Stimulated activated CD8-positive, alpha-beta memory T cell treated with anti-CD3 and anti-CD28 coated beads, Interleukin-15, amount 100 ng/mL, for 1 hour (primary cell): ENCODE measurements at regions not wholly inside any gene's neighbourhood (a gene's known extent, or its start where the extent isn't known, plus 50 kb on each side); places are given as distances from the start of the nearest gene placed in this dataset.
"Not testable (repeated sequence)": the region's sequence is repeated elsewhere in the genome, so short reads cannot be mapped to it uniquely, and the experiment has no call there.

Experiments
- DNase-seq: peaks from one replicate; pipeline ENCODE4 v3.0.0-alpha.2; 2020; ENCODE audit warnings: low read depth

- DNase-seq: no peak
Observed at GRCh38 chr16:80009971-80010659, 409.6 kb upstream of the MAF start.

DNA sequence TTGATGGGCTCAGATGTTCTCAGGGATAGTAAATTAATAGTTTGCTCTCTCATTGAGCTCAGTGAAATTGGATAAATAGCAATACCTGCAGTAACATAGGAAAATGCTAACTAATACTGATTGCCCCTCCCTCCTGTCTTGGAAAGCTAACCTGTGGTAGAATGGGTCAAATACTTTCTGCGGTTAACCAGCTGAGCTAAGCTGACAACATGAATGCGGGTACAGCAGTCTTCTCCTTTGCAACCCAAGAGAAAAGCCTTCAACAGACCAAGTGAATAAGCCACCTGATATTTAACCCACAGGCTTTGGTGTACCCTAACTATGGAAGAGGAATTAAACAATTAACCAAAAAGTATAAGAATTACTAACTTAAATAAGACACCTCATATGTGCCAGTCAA lies 408.3 kb upstream of the MAF start:
- DNase-seq: no peak

DNA sequence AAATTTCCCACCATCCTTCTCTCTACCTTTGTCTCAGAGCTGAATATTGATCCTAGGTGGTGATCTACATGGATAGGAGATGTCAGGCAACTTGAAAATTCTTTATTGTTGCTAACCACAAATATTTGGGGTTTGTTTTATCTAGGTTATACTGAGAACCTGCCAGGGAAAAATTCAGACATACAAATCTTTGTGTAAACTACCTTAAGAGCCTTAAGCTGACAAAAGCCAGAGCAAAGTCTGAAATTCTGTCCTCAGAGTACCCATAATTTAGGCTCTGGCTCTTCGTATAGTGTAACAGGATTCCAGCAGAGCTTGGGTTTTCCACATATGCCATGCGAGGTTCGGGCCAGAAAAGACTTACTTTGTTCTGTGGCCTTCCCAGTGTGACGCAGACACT lies 406.7 kb upstream of the MAF start:
- no peak for DNase-seq

- DNase-seq: no peak
Observed at GRCh38 chr16:80006241-80007215, 406.0 kb upstream of the MAF start.

DNA sequence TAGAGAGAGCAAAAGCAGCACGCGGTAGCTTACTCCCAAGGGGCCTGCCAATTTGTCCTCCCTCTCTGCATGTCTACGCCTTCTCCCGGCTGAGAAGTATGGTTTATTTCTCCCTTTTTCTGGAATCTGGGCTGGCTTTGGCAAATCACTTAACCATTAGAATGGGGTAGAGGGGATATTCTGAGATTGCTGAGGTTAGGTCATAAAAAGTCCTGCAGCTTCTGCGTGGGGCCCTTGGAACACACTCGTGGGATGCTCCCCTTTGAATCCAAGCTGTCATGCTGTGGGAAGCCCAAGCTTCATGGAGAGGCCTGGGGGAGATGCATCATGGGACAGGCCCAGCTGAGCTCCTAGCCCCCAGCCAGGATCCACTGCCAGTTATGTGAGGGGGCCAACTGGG lies 403.6 kb upstream of the MAF start:
- no peak for DNase-seq

DNA sequence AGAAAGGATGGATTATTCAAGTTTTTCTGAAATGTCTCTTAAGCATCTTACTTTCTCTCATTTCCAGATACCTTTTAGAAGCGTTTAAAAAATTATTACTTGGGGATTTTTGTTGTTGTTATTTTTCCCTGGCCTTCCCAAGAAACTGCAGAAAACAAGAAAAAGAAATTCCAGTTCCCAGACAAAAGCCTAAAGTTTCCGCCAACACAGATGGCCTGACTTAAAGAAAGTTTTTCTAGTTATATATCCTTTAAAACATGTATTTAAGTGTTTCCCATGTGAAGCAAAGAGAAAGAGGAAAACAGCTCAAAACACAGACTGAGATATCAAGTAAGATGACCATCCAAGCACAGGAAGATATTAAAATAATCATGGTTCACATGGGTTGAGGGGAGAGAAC lies 401.7 kb upstream of the MAF start:
- DNase-seq: no peak

- no peak for DNase-seq
Observed at GRCh38 chr16:79998143-79998542, 397.6 kb upstream of the MAF start.

GRCh38 chr16:79997257-79997656 lies 396.7 kb upstream of the MAF start:
- no peak for DNase-seq

GRCh38 chr16:79996321-79996720 lies 395.8 kb upstream of the MAF start:
- no peak for DNase-seq

DNA sequence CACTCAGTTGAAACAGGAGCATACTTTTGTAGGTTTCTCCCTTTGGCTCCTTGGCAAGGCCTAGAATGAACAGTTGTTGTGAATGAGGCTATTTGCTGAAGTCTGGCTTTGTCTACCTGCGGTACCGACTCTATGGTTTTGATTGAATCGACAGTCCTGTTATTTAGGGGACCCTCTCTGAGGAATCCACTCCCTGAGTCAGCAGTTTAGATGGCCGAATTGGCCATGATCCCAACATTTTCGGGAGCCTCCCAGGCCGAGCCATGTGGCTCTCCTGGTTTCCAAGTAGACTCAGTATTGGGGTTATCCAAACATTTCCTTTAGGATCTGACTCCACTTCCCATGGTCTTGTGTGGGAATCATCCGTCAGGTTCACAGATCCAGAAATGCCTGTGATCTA lies 394.8 kb upstream of the MAF start:
- no peak for DNase-seq

DNA sequence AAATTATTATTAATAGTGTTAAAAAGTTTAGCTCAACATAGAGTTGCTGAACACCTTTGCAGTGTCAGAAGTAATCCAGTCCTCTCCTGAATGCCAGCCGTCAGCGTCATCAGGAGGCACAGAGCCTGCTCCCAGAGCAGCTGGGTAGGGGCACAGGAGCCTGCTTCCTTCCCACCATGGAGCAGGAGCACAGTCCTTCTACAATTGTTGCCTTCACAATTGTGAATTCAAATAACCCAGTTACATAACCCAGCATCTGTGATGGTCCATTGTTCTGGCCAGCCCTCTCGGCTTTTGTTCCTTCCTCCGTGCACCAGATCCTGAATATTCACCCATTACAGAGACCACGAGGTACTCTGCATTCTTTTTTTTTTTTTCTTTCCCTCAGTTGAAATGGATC lies 393.9 kb upstream of the MAF start:
- DNase-seq: no peak

GRCh38 chr16:79993629-79994209 lies 393.2 kb upstream of the MAF start:
- DNase-seq: no peak

- no peak for DNase-seq
Observed at GRCh38 chr16:79991969-79992368, 391.4 kb upstream of the MAF start.

DNA sequence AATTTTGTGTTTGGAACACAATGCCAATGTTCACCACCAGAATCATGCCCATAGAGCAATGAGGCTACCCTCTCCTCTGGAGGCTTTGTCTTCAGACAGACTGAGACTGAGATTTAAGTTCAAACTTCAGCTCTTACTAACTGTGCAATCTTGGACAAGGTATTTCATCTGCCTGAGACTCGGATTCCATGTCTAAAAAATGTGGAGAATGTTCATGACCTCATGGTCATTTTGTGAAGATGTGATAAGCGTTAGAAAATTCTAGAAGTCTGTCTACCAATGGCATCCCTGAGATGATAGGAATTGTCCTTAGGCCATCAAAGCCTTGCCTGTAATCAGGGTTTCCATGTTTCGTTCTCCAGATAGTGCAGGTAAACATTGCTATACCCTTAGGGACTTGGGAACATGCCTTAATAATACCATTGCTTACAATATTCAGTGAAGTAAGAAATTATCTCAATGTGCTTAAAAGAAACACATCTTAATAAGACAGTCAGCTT lies 388.2 kb upstream of the MAF start:
- DNase-seq: no peak

GRCh38 chr16:79988089-79988488 lies 387.6 kb upstream of the MAF start:
- DNase-seq: no peak

GRCh38 chr16:79986352-79986751 lies 385.8 kb upstream of the MAF start:
- no peak for DNase-seq

DNA sequence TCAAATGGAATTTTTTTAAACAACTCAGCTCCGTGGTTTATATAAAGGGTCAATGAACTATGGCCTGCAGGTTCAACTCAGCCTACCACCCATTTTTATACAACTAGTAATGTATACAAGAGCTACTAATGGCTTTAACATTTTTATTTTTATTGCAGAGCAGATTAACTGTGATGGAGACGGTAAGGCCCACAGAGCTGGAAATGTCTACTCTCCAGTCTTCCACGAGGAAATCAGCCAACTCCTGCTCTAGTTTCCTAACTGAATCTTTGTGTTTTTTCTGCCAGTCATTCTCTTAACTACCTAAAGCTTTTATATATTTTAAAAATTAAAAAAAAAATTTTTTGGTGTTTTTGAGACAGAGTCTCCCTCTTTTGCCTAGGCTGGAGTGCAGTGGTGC lies 385.1 kb upstream of the MAF start:
- no peak for DNase-seq

DNA sequence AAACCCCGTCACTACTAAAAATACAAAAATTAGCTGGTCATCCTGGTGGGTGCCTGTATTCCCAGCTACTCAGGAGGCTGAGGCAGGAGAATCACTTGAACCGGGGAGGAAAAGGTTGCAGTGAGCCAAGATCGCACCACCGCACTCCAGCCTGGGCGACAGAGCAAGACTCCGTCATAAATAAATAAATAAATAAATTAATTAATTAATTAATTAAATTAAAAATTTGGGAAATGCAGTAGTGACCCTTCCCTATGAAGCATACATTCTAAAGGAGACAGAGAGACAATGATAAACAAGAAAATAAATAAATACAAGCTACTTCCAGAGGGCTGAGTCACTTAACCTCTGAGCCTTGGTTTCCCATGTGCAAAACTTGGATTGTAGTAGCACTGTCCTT lies 383.6 kb upstream of the MAF start:
- not testable (repeated sequence) for DNase-seq

- no peak for DNase-seq
Observed at GRCh38 chr16:79982862-79983261, 382.3 kb upstream of the MAF start.

DNA sequence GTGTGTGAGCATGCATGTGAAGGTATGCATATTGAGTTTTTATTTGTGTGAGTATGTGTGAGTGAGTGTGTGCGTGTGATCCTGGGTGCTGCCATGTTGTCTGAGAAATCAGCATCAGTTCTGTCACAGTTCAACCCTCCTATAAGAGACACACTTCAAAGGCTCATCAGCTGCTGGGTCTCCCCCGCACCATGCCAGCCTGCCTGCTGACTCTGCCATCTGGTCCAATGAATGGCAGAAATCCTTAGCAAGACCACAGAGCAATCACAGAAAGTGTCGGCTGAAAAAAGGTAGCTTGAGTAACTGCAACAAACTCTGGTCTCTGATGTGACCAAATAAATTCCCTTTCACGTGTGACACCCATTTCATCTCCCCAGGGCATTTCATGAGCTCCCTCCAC lies 381.8 kb upstream of the MAF start:
- DNase-seq: no peak

DNA sequence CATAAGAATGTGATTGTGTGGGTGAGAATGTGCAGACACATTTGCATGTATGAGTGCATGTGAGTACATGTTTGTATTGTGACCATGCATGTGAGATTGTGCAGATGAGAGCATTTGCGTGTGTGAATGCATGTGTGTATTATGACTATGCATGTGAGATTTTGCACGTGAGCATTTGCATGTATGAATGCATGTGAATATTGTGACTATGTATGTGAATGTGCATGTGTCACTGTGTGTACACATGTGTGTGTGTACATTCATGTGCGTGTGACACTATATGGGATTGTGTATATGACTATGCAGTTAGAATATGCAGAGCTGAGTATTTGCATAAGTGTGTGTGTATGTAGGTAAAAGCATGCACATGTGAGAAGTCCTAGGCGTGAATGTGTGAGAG lies 381.3 kb upstream of the MAF start:
- DNase-seq: no peak

DNA sequence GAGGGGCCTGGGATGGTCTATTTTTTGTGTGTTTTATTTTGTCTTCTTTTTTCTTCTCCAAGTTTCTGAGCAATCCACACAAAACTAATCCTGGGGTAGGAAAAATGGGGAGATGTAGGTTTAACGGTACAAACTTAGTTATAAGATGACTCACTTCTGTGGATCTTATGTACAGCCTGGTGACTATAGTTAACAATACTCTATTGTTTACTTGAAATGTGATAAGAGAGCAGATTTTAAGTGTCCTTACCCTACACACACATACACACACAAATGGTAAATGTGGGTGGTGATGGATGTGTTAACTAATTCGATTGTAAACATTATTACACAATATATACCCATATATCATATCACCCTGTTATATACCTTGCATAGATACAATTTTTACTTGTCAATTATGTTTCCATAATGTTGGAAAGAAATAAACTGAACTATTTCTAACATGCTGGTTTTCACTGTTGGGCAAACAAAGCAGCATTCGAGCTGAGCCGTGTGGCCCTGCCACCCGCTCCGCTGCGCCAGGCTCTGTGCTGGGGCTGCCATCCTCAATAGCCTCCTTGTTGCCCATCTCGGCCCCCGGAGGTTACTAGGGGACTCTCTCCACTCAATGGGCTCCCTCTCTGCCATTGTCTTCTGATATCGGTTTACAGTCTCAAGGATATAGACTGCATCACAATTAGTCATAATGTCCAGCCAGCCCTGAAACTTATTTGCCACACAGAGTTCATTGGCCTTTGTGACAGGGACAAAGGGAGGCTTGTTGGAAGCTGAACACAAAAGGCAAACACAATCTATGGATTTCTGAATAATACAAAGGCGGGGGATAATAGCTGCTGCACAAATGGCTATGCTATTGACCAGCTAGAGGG lies 380.3 kb upstream of the MAF start:
- DNase-seq: no peak
